Endothelial cell of hepatic sinusoid (primary cell): ENCODE measurements at regions not wholly inside any gene's neighbourhood (a gene's known extent, or its start where the extent isn't known, plus 50 kb on each side); places are given as distances from the start of the nearest gene placed in this dataset.

Experiments
- in situ Hi-C: cut with HindIII; loops from 2 replicates; pipeline ENCODE4 v1.10.0; 2017; ENCODE audit warnings: low sequenced_read_pairs

- in situ Hi-C loops: no loop called here
Measured at GRCh38 chr20:50297498-50298376, 107.1 kb downstream of the CEBPB start.

- in situ Hi-C loops: no loop called here
Measured at GRCh38 chr20:50298554-50299324, 108.1 kb downstream of the CEBPB start.

GRCh38 chr20:50299325-50299629 lies 108.6 kb downstream of the CEBPB start:
- in situ Hi-C loops: no loop called here

- in situ Hi-C loops: no loop called here
Measured at GRCh38 chr20:50301165-50301564, 110.5 kb downstream of the CEBPB start.

- in situ Hi-C loops: no loop called here
Measured at GRCh38 chr20:50301712-50302111, 111.1 kb downstream of the CEBPB start.

- in situ Hi-C loops: no loop called here
Measured at GRCh38 chr20:50302341-50303057, 111.9 kb downstream of the CEBPB start.

GRCh38 chr20:50303573-50304500 lies 113.2 kb downstream of the CEBPB start:
- in situ Hi-C loops: no loop called here

GRCh38 chr20:50304501-50304856 lies 113.8 kb downstream of the CEBPB start:
- in situ Hi-C loops: no loop called here

GRCh38 chr20:50304923-50305635 lies 114.4 kb downstream of the CEBPB start:
- in situ Hi-C loops: no loop called here

- in situ Hi-C loops: no loop called here
Measured at GRCh38 chr20:50305636-50306477, 115.2 kb downstream of the CEBPB start.

GRCh38 chr20:50306478-50307423 lies 116.1 kb downstream of the CEBPB start:
- in situ Hi-C loops: no loop called here

GRCh38 chr20:50308166-50308512 lies 117.5 kb downstream of the CEBPB start:
- in situ Hi-C loops: no loop called here

GRCh38 chr20:50308513-50309279 lies 118.1 kb downstream of the CEBPB start:
- in situ Hi-C loops: no loop called here

GRCh38 chr20:50309280-50309763 lies 118.7 kb downstream of the CEBPB start:
- in situ Hi-C loops: no loop called here

- in situ Hi-C loops: no loop called here
Measured at GRCh38 chr20:50309764-50310672, 119.4 kb downstream of the CEBPB start.

- in situ Hi-C loops: no loop called here
Measured at GRCh38 chr20:50310673-50311051, 120.0 kb downstream of the CEBPB start.
